ENCODE measurements at regions not wholly inside any gene's neighbourhood (a gene's known extent, or its start where the extent isn't known, plus 50 kb on each side); places are given as distances from the start of the nearest gene placed in this dataset.

DNA sequence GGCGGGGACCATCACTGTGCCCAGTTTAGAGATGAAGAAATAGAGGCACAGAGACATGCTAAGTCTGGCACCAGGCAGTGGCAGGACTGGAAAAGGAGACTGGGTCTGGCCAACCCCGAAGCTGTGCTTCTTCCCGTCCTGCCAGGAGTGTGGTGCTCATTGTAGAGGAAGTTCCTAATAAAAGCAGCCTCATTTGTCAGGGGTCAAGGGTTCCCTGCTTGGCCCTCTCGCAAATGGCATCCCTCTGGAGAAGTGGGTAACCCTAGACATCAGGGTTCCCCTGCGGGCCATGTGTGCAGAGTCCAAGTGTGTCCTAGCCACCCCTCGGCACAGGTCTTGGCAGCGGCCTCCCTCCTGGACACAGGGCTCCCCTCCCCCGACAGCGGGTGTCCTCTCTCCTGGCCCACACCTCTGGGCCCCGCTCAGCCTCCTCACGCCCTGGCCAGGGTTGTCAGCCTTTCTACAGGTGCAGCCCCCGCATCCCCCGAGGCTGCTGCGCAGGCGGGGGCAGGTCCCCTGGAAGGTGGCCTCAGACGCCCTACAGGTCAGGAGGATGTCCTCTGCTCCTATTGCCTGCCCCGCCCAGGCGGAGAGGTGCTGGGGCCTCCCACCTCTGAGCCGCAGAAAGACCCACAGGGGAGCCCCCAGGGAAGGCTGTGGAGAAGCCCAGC lies 61.8 kb upstream of the PRR20G start:
- no peak for DNase-seq (ENCODE audit: low spot score)

DNA sequence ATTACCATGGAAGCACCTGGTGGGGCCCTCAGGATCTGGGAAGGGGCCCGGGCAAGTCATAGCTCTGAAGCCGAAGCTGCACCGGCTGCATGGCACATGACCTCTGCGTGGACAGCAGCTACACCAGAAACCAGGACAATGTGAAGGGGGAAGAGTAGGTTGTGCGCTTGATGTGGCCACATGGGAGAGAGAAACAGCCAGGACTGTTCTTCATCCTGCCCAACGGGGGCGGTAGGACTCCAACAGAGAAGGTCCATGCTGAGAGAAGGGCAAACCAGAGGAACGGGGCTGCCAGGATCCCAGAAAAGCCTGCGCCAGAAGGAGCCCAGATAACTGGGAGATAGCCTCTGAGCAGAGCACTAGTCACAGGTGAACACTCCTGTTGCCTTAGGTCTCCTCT lies 54.9 kb upstream of the PRR20G start:
- peak; percentile 51 for DNase-seq (ENCODE audit: low spot score)

DNA sequence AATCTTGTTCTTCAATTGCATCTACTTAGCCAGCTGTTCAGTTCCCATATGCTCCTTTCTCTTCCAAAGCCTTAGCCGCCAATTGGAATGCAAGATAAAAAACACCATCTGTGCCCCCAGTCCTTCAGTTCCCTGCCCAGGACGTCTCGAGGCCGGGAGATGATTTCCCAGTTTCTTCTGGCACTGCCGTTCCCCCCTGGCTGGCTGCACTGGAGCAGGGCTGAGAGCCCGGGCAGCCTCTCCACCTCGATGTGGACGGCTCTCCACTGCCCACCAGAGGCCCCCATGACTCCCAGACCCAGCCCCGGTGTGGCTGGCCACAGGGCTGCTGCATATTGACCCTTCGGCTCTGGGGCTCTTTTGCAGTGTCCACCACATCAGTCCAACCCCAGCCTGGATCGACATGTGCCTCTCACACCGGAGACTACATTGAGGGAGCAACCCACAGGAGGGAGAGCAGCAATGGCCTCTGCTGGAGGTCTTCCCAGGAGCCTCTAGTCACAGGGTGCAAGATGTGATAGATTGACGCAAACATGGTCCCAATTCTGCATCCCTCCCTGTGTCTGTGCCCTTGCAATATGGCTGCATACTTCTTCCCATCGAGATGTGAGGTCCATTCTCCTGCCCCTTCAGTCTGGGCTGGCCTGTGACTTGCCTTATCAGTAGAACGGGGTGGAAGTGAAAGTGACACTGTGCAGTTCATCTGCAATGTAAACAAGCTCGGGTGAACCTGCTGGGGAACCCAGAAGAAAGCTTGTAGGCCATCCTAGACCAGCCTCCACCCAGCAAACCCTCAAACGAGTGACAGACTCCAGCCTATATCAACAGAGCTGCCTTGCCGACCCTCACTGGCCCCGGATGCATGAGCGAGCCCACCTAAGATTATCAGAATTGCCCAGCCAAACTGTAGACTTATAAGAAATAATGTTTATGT lies 52.3 kb upstream of the PRR20G start:
- no peak for DNase-seq (ENCODE audit: low spot score)

DNA sequence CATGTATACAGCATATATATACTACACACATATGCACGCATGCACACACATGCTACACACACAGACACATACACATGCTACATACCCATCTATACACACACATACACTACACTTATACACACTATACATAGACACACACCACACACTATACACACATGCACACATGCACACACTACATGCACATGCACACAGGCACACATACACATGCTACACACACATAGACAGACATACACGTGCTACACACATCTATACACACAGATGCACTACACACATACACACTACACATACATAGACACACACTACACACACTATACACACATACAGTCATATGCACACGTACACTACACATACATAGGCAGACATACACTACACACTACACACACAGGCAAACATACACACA lies 51.2 kb upstream of the PRR20G start:
- DNase-seq (ENCODE audit: low spot score), result no peak

DNA sequence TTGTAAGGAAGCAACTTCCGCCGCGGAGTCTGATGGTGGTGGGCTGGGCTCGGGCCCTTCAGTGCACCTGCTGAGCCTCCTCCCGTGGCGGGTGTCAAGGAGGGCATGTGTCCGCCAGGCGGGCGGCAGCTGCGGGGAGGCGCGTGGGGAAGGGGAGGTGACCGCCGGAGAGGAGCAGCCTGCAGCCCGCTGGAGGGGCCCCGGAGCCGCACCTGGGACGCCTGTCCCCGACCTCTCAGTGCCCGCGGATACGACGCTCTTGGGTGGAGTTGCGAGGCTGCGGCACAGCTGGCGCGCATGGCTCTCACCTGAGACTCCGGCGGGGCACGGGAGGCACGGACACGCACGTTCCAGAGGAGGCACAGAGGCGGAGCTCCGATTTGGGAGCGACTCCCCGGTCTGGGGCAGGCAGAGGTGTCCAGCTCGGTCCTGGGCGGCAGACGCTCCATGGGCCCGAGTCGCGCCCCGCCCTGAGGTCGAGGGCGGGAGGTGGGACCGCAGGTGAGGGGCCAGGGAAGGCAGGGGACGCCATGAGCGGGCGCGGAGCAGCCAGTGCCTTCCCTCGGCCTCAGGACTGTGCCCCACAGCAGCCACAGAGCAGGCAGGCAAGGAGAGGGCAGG lies 50.2 kb upstream of the PRR20G start:
- no peak for DNase-seq (ENCODE audit: low spot score)

Data from iPS-NIHi11 (cell line).